ENCODE measurements at regions not wholly inside any gene's neighbourhood (a gene's known extent, or its start where the extent isn't known, plus 50 kb on each side); places are given as distances from the start of the nearest gene placed in this dataset.

DNA sequence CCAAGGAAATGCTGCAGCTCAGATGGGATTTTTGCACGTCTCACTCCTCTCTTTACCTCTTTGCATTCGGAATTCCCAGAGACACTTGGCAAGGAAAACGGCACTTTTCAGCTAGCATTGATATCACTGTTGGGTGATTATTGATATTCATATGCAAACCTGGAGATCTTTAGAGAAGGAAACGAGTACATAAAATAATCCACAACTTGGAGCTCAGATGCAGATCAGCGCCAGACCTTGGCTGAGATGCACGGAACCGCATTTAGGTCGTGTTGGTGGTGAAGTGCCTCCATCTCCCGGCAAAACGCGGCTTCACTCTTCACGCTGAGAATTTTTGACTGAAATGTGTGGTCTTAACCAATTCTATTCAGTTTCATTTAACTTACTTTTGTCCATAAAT, 77.2 kb upstream of the ARHGEF7 start:
- no peak for DNase-seq

DNA sequence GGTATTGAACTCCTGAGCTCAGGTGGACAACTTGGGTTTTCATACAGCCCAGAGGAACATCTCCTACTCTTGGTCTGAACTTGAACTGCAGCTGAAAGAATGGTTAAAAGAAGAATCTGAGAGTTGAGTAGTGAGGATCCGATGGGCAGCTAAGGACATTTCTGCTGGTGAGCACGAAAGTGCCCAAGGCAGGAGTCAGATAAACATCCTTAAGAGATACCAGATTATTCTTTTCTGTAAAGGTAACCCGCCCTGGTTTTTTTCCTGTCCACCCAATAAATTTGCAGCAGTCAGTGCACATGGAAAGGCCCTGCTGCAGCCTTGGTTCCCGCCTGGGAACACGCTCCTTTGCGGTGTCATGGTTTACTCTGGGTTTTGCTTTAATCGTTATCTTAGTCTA, 78.4 kb upstream of the ARHGEF7 start:
- no peak for DNase-seq

DNA sequence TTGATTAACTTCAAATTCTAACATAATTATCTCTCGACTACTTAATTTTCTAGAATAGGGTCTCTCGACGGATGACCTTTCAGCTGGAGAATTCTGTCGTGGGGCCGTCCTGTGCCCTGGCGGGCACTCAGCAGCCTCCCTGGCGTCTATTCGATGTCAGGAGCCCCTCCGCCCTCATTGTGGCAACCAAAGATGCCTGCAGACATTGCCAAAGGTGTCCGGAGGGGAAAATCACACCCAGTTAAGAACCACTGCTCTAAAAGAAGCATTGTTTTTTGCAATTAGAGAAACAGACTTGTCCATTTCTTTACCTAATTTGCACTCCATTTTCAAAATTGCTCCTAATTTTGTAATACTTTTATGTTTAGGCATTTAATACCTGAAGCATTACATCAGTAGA, 79.2 kb upstream of the ARHGEF7 start:
- DNase-seq = no peak

DNA sequence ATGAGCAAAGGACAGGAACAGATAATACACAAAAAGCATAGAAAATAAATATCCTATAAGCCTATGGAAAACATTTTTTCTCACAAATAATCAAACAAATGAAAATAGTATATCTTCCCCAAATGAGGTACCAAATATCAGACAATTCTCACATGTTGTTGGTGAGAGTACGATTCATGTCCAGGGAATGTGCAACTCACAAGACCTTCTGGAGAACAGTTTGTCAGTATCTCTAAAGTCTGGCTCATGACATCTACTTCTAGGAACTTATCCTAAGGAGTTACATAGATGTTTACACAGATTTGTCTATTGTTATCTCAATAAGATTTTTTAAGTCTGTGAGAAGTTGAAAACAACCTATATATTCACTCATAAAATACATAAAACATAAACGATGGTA, 80.3 kb upstream of the ARHGEF7 start:
- no peak for DNase-seq

DNA sequence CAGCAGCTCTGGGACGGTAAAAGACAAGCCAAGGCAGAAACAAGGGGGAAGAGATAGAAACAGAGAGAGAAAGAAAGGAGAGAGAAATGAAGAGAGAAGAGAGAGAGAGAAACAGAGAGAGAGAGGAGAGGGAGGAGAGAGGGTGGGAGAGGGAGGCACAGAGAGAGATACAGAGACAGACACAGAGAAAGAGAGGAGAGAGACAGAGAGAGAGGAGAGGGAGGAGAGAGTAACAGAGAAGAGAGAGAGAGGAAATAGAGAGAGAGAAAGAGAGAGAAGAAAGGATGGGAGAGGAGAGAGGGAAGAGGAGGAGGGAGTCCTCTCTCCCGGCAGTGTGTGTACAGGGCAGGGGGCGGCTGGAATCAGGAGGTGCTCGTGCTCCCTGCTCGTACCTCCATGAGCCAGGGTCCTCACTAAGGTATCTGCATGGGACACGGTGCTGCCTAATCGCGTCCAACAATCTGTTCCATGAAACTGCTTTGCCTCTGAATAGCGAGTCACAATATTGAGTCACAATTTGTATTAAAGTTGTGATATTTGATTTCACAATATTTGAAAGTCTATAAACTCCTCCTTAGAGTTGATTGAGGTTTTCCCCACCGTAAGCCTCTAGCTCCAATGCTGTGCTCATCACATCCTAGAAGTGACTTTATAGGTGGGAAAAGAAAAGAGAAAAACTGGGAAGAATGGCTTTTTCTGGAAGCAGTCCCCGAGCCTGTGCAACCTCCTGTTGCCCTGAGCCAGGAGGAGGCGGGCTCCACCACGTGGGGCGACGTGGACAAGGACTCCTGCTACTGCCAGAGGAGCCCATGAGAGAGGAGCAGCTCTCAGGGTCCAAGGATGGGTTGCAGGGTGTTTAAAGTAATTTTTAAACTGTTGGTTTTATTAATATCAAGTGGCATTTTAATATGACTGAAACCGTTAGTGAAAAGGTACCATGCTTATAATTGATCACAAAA, 81.7 kb upstream of the ARHGEF7 start:
- no peak for DNase-seq

DNA sequence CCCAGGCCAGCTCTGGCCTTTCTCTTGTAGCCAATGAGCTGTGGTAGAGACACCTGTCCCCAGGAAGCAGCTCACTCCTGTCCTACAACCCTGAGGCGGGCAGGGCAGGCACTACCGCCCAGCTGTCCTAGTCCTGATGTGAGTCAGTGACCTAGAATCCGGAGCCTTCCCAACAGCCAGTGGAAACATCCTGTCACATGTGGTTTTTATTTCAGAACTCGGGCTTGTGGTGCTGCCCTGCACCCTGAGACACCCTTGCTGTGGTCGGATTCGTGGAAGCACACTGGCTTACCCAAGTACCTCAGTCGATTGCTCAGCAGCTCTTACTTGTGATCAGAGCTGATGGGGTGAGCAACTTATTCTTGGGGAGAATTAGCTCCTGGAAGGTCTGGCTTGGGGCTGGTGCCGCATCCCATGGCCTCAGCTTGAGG, 83.6 kb upstream of the ARHGEF7 start:
- DNase-seq = peak; percentile 25

DNA sequence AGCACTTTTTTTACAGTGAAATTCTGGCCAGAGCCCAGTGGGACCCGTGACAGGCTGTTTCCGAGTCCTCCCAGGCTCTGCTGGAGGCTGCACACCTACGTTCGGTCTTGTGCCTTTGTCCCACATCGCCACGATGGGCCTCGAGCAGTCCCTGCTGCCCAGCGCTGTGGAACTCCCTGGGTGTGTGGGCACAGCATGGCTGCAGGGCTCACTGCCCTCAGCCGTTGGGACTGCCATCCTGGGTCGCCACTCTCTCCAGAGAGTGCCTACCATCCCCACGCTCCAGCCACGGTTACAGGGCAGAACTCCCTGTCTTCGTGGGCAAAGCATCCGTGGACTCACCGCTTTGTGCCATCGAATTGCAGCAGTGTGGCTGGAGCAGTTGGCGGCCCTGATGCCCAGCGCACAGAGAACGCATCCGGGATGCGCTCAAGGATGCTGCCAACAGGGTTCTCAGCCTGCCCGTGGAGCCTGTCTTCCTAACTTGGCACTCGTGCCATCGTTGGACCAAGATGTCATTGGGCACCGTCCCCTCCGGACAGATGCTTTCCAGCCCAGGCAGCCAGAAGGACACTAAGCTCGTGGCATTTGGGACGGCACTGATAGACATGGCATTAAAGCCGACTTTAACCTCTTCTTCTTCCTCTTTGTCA, 85.0 kb upstream of the ARHGEF7 start:
- no peak for DNase-seq

DNA sequence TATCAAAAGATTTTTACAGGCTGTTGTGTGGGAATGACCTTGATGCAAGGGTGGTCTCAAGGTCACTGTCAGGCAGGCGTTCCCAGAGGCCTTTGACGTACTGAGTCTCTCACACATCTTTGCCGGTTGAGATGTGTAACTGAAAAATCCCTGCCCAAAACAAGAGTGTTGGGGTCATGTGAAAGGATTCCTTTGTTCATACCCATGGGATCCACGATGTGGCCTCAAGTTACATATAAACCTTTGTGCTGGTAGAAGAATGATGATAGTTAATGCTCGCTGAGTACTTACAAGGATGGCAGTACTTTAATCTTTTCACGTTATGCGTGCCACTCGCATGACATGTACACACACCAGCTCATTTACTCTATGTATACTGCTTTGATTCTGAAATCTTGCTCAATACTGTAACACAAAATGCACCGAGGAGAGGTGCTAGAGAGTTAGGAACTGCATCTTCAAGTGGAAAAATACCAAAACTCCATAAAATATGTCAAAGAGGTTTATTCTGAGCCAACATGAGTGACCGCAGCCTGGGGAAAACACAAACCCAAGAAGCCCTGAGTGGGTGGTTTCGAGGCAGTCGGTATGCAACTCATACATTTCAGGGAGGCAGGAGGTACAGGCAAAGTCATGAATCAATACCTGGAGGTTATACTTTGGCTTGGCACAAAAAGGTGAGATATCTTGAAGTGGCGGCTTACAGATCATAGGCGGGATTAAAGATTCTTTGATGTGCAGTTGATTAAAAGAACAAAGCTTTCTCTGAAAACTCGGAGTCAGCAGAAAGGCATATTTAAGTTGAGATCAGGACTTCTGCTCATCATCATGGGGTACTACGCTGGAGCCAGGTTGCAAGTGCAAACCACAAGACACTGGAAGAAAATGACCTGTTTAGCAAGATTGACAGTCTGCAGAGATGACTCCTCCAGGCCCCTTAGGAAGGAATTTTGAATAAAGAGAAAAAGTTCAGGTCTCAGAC, 87.4 kb upstream of the ARHGEF7 start:
- DNase-seq = no peak

DNA sequence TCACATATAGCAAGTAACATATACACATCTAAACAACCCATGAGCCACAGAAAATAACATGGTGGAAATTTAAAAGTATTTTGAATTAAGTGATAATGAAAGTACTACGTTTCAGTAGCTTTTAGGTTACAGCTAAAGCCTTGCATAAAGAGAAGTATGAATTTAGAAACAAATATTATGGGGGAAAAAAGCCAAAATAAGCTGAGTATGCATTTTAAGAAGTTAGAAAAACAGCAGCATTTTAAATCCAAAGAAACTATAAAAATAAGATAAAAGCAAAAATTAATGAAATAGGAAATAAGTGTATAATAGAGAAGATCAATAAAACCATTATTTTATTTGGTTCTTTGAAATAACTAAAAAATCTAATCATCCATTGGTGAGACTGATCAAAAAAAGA, 89.8 kb upstream of the ARHGEF7 start:
- no peak for DNase-seq

DNA sequence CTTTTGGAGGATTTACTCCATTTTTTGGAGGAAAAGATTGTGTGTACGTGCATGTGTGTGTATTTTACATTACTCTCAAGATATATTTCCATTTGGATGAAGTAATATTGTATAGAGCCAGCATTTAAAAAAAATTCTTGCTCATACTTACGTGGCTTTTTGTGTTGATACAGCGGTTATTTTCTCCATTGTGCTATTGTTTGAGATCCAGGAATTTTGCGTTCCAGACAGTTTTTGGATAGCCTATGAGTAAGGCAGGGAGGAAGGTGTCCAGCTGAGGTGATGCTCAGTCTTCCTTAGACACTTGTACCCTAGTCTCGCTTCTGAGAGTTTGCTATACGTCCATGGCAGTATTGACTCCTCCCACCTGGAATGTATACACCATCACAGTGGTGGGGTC, 92.2 kb upstream of the ARHGEF7 start:
- no peak for DNase-seq

DNA sequence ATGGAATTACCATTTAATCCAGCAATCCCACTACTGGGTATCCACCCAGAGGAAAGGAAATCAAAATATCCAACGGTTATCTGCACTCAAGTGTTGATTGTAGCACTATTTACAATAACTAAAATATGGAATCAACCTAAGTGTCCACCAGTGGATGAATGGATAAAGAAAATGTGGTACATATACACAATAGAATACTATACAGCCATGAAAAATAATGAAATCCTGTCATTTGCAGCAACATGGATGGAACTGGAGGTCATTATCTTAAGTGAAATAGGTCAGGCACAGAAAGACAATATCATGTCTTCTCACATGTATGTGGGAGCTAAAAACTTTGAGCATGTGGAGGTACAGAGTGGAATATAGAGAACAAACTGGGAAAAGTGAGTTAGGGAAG, 92.9 kb upstream of the ARHGEF7 start:
- no peak for DNase-seq

DNA sequence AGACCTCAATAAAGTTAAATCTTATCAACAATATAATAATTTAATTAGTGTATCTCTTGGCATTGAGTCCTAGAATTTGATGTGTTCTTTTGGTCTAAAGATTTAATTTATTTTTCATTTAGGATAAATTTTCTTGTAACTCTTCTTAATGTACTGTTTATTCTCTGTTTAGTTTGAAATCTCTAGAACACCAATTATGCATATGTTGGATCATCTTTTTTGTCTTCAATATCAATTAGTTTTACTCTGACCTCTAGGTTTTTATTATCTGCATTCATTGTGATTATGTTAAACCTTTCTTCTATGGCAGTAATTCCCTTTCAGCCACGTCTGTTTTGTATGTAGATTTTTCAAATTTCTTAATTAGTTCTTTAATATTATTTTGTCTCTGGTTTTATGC, 93.8 kb upstream of the ARHGEF7 start:
- no peak for DNase-seq

DNA sequence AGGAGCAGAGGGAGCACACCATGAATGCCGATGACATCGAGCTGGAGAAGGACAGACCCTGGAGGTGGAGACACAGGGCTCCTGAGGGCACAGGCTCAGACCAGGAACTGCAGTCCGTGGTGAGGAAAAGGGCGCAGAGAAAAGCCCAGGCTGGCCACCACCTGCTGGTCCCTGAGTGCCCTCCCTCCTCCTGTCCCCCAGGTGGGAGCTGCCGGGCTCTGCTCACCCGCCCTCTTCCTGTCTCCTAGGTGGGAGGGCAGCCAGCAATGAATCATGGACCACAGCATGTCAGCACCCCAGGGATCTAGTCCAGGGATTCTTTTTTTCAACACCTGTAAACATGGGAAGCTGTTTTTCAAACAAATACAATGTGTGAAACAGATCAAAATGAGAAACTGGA, 94.6 kb upstream of the ARHGEF7 start:
- no peak for DNase-seq

DNA sequence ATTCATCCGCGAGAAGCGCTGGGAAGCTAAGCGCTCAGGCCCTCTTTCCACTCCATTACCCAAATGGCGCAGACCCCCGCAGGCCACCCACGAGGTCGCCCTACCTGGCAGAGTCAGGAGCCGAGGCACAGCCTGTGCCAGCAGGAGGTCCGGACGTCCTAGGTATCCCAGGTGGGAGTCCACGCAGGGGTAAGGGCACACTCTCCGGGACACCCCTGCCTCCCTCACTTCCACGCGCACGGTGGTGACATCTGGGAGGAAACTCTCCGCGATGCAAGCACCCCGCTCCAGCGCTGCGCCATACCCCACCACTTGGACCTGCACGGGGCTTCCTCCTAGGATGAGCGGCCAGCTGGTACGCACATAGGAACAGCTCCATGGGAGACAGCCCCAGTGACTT, 95.1 kb upstream of the ARHGEF7 start:
- no peak for DNase-seq

DNA sequence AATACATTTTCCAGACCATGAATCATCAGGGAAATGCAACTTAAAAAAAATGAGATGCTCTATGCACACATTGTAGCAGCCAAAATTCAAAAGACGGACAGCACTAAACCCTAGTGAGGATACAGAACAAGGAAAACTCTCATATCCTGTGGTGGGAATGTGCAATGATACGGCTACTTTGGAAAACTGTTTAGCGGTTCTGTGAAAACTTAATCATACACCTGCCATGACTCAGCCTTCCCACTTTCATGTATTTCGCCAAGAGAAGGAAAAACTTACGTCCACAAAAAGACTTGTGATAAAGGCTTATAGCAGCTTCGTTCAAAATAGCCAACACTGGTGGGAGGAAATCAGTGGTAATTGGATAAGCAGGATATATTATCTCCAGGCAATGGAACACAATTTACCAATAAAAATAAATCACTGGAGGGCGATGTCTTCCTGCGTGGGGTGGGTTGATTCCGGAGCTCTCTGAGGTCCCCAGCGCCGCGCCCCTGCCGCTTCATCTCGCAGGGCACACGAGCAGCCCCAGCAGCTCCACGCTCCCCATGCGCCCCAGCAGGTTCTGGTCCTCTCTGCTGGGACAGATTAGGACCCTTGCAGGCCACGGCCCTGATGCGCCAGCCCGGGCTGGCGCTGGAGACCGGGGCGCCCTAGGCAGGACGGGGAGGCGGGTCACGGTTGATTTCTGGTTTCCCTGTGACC, 97.2 kb upstream of the ARHGEF7 start:
- DNase-seq = no peak

DNA sequence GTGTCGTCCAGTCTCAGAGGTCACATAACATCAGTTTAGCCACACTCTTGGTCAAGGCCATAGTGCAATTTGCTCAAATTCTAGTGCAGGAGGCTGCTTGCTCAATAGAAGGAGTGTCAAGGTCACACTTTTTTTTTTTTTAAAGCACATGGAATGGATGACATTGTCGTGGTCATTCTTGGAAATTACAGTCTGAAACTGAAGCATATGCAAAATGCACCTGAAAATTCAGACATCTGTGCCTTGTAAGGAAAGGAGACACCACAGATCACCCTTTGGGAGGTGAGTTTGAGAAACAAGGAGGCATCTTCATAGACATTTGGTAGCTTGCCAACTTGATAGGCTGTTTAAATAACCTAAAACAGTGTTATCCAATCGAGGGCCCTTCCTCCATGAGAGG, 98.3 kb upstream of the ANKRD10 start:
- no peak for DNase-seq

DNA sequence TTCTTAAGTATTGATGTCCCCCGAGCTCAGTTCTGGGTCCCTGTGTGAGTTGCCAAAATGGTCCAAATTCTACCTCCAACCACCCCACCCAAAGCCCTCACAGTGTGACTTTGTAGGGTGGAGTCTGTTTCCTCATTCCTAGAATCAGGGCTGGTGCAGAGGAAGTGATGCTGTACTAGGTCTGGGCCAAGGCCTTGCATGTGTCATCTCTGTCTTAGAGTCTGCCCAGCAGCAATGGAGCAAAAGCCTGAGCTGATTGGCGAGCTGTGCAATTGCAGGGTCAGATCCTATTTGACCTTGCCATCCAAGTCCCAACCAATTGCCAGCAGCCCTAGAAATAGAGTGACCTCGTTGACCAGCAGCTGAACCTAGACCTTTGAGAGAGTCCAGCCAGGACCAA, 97.0 kb upstream of the ANKRD10 start:
- no peak for DNase-seq

DNA sequence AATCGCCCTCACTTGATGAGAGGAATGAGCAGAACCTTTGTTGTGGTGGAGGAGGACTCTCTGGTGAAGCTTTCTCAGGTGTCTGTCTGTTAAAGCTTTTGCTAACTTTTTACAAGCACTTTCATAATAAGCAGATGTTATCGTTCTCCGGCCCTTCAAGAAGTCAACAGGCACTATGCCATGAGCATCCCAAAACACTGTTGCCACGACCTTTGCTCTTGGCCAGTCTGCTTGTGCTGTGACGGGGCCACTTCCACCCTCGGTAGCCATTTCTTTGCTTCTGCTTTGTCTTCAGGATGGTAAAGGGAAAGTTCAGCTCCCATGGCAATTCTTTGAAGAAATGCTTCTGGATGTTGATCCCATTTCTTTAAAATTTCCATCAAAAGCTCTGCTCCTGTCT, 93.5 kb upstream of the ANKRD10 start:
- DNase-seq = no peak

DNA sequence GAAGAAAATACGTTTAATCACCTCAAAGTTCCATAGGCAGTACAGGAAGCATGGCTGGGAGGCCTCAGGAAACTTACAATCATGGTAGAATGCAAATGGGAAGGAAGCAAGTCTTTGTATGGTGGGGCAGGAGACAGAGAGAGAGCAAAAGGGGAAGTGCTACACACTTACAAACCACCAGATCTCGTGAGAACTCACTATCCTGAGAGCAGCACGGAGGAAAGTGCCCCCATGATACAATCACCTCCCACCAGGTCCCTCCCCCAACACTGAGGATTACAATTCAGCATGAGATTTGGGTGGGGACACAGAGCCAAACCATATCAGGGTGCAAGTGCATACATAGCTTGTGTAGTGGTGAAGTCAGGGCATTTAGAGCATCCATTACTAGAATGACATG, 92.3 kb upstream of the ANKRD10 start:
- DNase-seq = no peak

DNA sequence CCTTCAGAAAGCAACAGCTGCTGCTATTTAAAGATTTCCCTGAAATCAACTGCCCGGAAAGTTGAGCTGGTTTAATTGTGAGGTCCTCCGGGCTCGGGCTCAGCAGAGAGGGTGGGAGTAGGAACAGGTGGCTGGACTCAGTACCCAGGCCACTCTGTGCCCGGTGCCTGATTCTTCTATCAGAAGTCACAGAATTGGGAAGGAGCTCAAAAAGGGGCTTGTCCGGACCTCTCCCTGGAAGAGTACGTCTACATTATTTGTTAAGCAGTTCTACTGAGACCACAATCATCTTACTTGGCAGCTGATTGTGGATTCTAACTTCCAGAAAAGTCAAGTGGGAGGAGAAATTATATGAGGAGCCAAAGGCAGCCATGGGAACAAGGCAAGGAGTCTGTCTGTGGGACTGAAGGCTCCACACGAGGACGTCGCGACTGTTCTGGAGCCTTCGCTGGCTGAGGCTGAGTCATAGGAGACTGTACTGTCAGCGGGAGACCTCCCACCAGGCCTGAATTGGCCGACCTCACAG, 91.7 kb upstream of the ANKRD10 start:
- no peak for DNase-seq

DNA sequence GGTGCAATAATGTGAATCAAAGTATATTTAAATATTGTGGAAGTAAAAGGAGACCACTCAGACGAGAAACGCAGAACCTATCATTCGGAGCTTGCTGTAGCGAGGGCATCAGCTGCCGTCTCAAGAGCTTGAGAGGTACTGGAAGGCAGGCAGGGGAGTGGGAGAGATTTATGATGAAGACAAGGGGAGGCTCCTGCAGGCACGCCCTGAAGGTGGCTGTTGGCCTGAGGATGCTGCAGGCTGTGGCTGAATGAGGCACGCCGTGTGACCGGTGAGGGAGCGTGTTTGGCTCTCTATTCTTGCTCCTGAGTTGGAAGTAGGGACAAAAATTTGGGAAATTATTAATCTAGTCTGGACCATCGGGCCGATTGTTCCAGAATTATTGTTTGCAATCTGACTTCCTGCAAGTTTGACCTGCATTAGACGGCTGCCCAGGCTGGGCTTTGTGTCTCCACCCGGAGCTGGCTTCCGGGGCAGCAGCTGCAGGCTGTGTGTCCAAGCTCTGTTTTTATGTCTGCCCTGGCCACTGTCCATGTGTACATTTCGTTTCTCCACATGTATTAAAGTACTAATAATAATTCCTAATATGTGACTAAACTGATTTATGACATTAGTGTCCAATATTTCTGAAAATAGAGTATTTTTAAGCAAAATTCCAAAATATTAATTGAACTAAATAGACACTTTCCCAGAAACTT, 91.1 kb upstream of the ANKRD10 start:
- no peak for DNase-seq

DNA sequence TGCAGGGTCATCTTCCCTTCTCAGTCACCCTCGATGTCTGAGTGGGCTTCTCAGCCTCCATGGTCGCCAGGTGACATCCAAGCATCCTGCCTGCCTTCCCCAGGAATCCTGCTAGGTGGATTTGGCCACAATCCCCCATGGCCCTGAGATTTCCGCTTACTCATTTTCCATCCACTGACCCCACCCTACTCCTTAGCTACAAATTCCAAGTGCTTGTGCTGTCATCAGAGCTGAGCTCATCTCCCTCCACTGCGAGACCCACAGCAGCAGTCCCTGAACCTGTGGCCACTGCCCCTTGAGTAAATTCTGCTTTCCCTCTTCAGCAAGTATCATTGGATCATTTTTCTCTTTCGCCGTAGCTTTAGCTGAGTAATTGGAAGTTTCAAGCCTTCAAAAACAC, 90.5 kb upstream of the ANKRD10 start:
- DNase-seq = no peak

All from activated effector memory CD4-positive, alpha-beta T cell treated with Interleukin-2 at 50 U/mL for 16 hours (primary cell).